ENCODE measurements at regions not wholly inside any gene's neighbourhood (a gene's known extent, or its start where the extent isn't known, plus 50 kb on each side); places are given as distances from the start of the nearest gene placed in this dataset.

- no peak for TF ChIP-seq CTCF (IDR thresholded peaks at IDR 0.05)
- no peak for TF ChIP-seq POLR2A (IDR thresholded peaks at IDR 0.05)
Observed at GRCh38 chr5:152094716-152095115, 170.1 kb upstream of the GLRA1 start.

Data from adrenal gland (tissue), 5 donors.